WTC11 (cell line): ENCODE measurements at regions not wholly inside any gene's neighbourhood (a gene's known extent, or its start where the extent isn't known, plus 50 kb on each side); places are given as distances from the start of the nearest gene placed in this dataset.

ENCODE experiments used
- ATAC-seq: fragments of 200-7000 bp; cut with Tn5 transposase; 2 replicates; pipeline ENCODE4 v1.10.0; 2021; ENCODE audit warnings: mild to moderate bottlenecking, moderate library complexity
- CTCF ChIA-PET: fragments of 300-600 bp; sonication (Branson Sonifier 250); formaldehyde crosslinking; loops from one replicate; lab custom pipeline; 2021; ENCODE audit warnings: antibody characterized with exemption; lab: Charles Lee
- POLR2A ChIA-PET: fragments of 350-600 bp; sonication (Branson Sonifier 250); formaldehyde crosslinking; loops from one replicate; lab custom pipeline; 2021; ENCODE audit warnings: antibody characterized with exemption; lab: Charles Lee
- DNase-seq: peaks from one replicate; pipeline ENCODE4 v3.0.0; 2021; ENCODE audit warnings: low spot score
- H3K27ac Mint-ChIP-seq: 2 replicates; pipeline ENCODE4 v1.8.0; 2021; ENCODE audit warnings: mixed read lengths
- H3K27me3 Mint-ChIP-seq: 2 replicates; pipeline ENCODE4 v1.8.0; 2021; ENCODE audit warnings: low read depth, mild to moderate bottlenecking, moderate library complexity, mixed read lengths
- H3K36me3 Mint-ChIP-seq: 2 replicates; pipeline ENCODE4 v1.8.0; 2021; ENCODE audit warnings: mixed read lengths
- H3K4me1 Mint-ChIP-seq: 2 replicates; pipeline ENCODE4 v1.8.0; 2022; ENCODE audit warnings: mixed read lengths
- H3K4me3 Mint-ChIP-seq: 2 replicates; pipeline ENCODE4 v1.8.0; 2021; ENCODE audit warnings: mild to moderate bottlenecking, moderate library complexity, mixed read lengths
- H3K9me3 Mint-ChIP-seq: 2 replicates; pipeline ENCODE4 v1.8.0; 2021; ENCODE audit warnings: mixed read lengths
- AR ChIP-seq: fragments of 250-450 bp; sonication (Bioruptor Pico); IDR thresholded peaks from 2 replicates; pipeline ENCODE4 v1.9.0; 2021; ENCODE audit warnings: mild to moderate bottlenecking
- ATF1 ChIP-seq: sonication (generic); formaldehyde crosslinking; IDR thresholded peaks from 2 replicates; pipeline ENCODE4 v1.8.1; 2023; ENCODE audit warnings: mild to moderate bottlenecking, moderate library complexity, missing genetic modification reagents
- ATF2 ChIP-seq: sonication (generic); formaldehyde crosslinking; IDR thresholded peaks from 2 replicates; pipeline ENCODE4 v1.8.1; 2022; ENCODE audit warnings: low read depth, missing genetic modification reagents, borderline replicate concordance
- ATF3 ChIP-seq: sonication (generic); formaldehyde crosslinking; conservative IDR thresholded peaks from 2 replicates; pipeline ENCODE4 v1.8.1; 2022; ENCODE audit warnings: mild to moderate bottlenecking, missing genetic modification reagents
- E2F1 ChIP-seq: sonication (generic); formaldehyde crosslinking; IDR thresholded peaks from 2 replicates; pipeline ENCODE4 v1.8.0; 2022; ENCODE audit warnings: mild to moderate bottlenecking, missing genetic modification reagents
- ETV6 ChIP-seq: sonication (generic); formaldehyde crosslinking; IDR thresholded peaks from 2 replicates; pipeline ENCODE4 v1.8.1; 2022; ENCODE audit warnings: mild to moderate bottlenecking, missing genetic modification reagents
- FOXP1 ChIP-seq: sonication (generic); formaldehyde crosslinking; IDR thresholded peaks from 2 replicates; pipeline ENCODE4 v1.8.0; 2022; ENCODE audit warnings: missing genetic modification reagents, mild to moderate bottlenecking, moderate library complexity, borderline replicate concordance
- HMGA2 ChIP-seq: fragments of 250-450 bp; sonication (Bioruptor Pico); IDR thresholded peaks from 2 replicates; pipeline ENCODE4 v1.4.0; 2021; ENCODE audit warnings: mild to moderate bottlenecking, moderate library complexity
- MAX ChIP-seq: sonication (generic); formaldehyde crosslinking; IDR thresholded peaks from 2 replicates; pipeline ENCODE4 v1.8.0; 2022; ENCODE audit warnings: mild to moderate bottlenecking, missing genetic modification reagents
- MXD4 ChIP-seq: fragments of 250-450 bp; sonication (Bioruptor Pico); IDR thresholded peaks from 2 replicates; pipeline ENCODE4 v1.8.0; 2021; ENCODE audit warnings: mild to moderate bottlenecking, moderate library complexity, borderline replicate concordance
- MYBL2 ChIP-seq: sonication (generic); formaldehyde crosslinking; IDR thresholded peaks from 2 replicates; pipeline ENCODE4 v1.8.1; 2023; ENCODE audit warnings: mild to moderate bottlenecking, moderate library complexity, missing genetic modification reagents
- NFE2L1 ChIP-seq: sonication (generic); formaldehyde crosslinking; IDR thresholded peaks from 2 replicates; pipeline ENCODE4 v1.8.1; 2023; ENCODE audit warnings: missing genetic modification reagents
- NR1H2 ChIP-seq: sonication (generic); formaldehyde crosslinking; IDR thresholded peaks from 2 replicates; pipeline ENCODE4 v1.9.0; 2021; ENCODE audit warnings: mild to moderate bottlenecking, moderate library complexity, missing genetic modification reagents
- PRRX2 ChIP-seq: fragments of 250-450 bp; sonication (Bioruptor Pico); IDR thresholded peaks from 2 replicates; pipeline ENCODE4 v1.8.0; 2021; ENCODE audit warnings: mild to moderate bottlenecking
- RORB ChIP-seq: fragments of 250-450 bp; sonication (Bioruptor Pico); IDR thresholded peaks from 2 replicates; pipeline ENCODE4 v1.9.0; 2021; ENCODE audit warnings: mild to moderate bottlenecking
- SOX15 ChIP-seq: fragments of 250-450 bp; sonication (Bioruptor Pico); IDR thresholded peaks from 2 replicates; pipeline ENCODE4 v1.9.0; 2021; ENCODE audit warnings: mild to moderate bottlenecking
- TEAD1 ChIP-seq: sonication (generic); formaldehyde crosslinking; IDR thresholded peaks from 2 replicates; pipeline ENCODE4 v1.8.0; 2022; ENCODE audit warnings: mild to moderate bottlenecking, missing genetic modification reagents
- TP53 ChIP-seq: sonication (generic); formaldehyde crosslinking; IDR thresholded peaks from 2 replicates; pipeline ENCODE4 v1.8.1; 2023; ENCODE audit warnings: mild to moderate bottlenecking, missing genetic modification reagents
- ZMAT4 ChIP-seq: fragments of 250-450 bp; sonication (Bioruptor Pico); IDR thresholded peaks from 2 replicates; pipeline ENCODE4 v1.9.0; 2021; ENCODE audit warnings: mild to moderate bottlenecking
- ZNF396 ChIP-seq: fragments of 250-450 bp; sonication (Bioruptor Pico); IDR thresholded peaks from 2 replicates; pipeline ENCODE4 v1.8.0; 2021; ENCODE audit warnings: mild to moderate bottlenecking, moderate library complexity, borderline replicate concordance
- ZNF512 ChIP-seq: sonication (generic); formaldehyde crosslinking; IDR thresholded peaks from 2 replicates; pipeline ENCODE4 v1.8.1; 2022; ENCODE audit warnings: missing genetic modification reagents, borderline replicate concordance
- TF ChIP-seq, protein P1 (sequence below): sonication (generic); formaldehyde crosslinking; IDR thresholded peaks from 2 replicates; pipeline ENCODE4 v1.8.1; 2022; ENCODE audit warnings: mild to moderate bottlenecking, missing genetic modification reagents, moderate library complexity, borderline replicate concordance
- TF ChIP-seq, protein P2 (sequence below): sonication (generic); formaldehyde crosslinking; IDR thresholded peaks from 2 replicates; pipeline ENCODE4 v1.8.0; 2023; ENCODE audit warnings: missing genetic modification reagents

GRCh38 chr6:140597181-140597580, 1222.7 kb upstream of the CITED2 start (continued):
- TF ChIP-seq PRRX2 (CRISPR knock-in tag): no peak

DNA sequence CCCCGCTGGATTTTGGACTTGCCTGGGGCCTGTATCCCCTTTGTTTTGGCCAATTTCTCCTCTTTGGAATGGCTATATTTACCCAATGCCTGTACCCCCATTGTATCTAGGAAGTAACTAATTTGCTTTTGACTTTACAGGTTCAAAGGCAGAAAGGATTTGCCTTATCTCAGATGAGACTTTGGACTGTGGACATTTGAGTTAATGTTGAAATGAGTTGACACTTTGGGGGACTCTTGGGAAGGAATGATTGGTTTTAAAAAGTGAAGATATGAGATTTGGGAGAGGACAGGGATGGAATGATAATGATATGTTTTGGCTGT, 1220.3 kb upstream of the CITED2 start:
- CTCF ChIA-PET: no interaction called here
- H3K27ac Mint-ChIP-seq: no peak overlapping the region
- no peaks in the 10 kb centered on the region for H3K4me1 Mint-ChIP-seq
- ATAC-seq (no peak), DNase-seq (no peak)
- TF ChIP-seq ATF2 (CRISPR knock-in tag) (no peak), SOX15 (no peak), ZNF512 (CRISPR knock-in tag) (no peak), ATF1 (no peak), MAX (CRISPR knock-in tag) (no peak), NFE2L1 (CRISPR knock-in tag) (no peak), TP53 (CRISPR knock-in tag) (no peak), AR (CRISPR knock-in tag) (no peak), TEAD1 (no peak), ZNF396 (CRISPR knock-in tag) (no peak), HMGA2 (no peak), ATF3 (CRISPR knock-in tag) (no peak), FOXP1 (CRISPR knock-in tag) (no peak), PRRX2 (CRISPR knock-in tag) (no peak), E2F1 (no peak)
- TF ChIP-seq, protein P1, sequence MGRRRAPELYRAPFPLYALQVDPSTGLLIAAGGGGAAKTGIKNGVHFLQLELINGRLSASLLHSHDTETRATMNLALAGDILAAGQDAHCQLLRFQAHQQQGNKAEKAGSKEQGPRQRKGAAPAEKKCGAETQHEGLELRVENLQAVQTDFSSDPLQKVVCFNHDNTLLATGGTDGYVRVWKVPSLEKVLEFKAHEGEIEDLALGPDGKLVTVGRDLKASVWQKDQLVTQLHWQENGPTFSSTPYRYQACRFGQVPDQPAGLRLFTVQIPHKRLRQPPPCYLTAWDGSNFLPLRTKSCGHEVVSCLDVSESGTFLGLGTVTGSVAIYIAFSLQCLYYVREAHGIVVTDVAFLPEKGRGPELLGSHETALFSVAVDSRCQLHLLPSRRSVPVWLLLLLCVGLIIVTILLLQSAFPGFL (CRISPR knock-in tag): no peak
- peaks cover 15% of the 10 kb centered on the region for H3K36me3 Mint-ChIP-seq
- POLR2A ChIA-PET: no interaction called here
- H3K4me3 Mint-ChIP-seq: no peak overlapping the region
- peaks cover 29% of the 10 kb centered on the region for H3K9me3 Mint-ChIP-seq
- no peaks in the 10 kb centered on the region for H3K27me3 Mint-ChIP-seq

- CTCF ChIA-PET: no interaction called here
- no peaks in the 10 kb centered on the region for H3K4me1 Mint-ChIP-seq
- H3K27ac Mint-ChIP-seq: no peak overlapping the region
- no peak overlapping the region for H3K4me3 Mint-ChIP-seq
- POLR2A ChIA-PET: no interaction called here
- ATAC-seq (no peak), DNase-seq (no peak)
- H3K27me3 Mint-ChIP-seq: no peaks in the 10 kb centered on the region
- peaks cover 26% of the 10 kb centered on the region for H3K9me3 Mint-ChIP-seq
- peaks cover 15% of the 10 kb centered on the region for H3K36me3 Mint-ChIP-seq
- no peak for TF ChIP-seq RORB (CRISPR knock-in tag)
- no peak for TF ChIP-seq MXD4 (CRISPR knock-in tag)
- TF ChIP-seq, protein P2, sequence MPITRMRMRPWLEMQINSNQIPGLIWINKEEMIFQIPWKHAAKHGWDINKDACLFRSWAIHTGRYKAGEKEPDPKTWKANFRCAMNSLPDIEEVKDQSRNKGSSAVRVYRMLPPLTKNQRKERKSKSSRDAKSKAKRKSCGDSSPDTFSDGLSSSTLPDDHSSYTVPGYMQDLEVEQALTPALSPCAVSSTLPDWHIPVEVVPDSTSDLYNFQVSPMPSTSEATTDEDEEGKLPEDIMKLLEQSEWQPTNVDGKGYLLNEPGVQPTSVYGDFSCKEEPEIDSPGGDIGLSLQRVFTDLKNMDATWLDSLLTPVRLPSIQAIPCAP: no peak
- TF ChIP-seq ZMAT4 (CRISPR knock-in tag): no peak
- TF ChIP-seq, protein P1 (CRISPR knock-in tag): no peak
- TF ChIP-seq MYBL2: no peak
- no peak for TF ChIP-seq NR1H2 (CRISPR knock-in tag)
- TF ChIP-seq ETV6 (CRISPR knock-in tag): no peak
Measured at GRCh38 chr6:140592877-140593276, 1218.4 kb upstream of the CITED2 start.
